ENCODE measurements at regions not wholly inside any gene's neighbourhood (a gene's known extent, or its start where the extent isn't known, plus 50 kb on each side); places are given as distances from the start of the nearest gene placed in this dataset.

GRCh38 chr21:41045534-41046268 lies 122.3 kb upstream of the BACE2 start:
- no peak overlapping the region for H4K91ac ChIP-seq (ENCODE audit: insufficient read depth, low read depth, low read length)
- no TSS peak for BruUV-seq (replicated peaks)

More at GRCh38 chr21:41045534-41046268, 122.3 kb upstream of the BACE2 start:
- dilution Hi-C loops (cut with HindIII; ENCODE audit: low sequenced_read_pairs, unreplicated experiment), result no loop called here
- Histone ChIP-seq H2AK5ac (ENCODE audit: low read depth, low read length) (no peak overlapping the region), H3K4me1 (ENCODE audit: control insufficient read depth, insufficient read depth, low read length) (no peaks in the 10 kb centered on the region), H3K14ac (replicated peaks; ENCODE audit: low read depth, low read length) (no peak overlapping the region), H2BK15ac (ENCODE audit: low read depth, low read length) (no peak overlapping the region), H3K4ac (ENCODE audit: low read depth, low read length) (no peak overlapping the region), H3K4me3 (ENCODE audit: insufficient read depth, low read depth, low read length) (no peak overlapping the region), H2BK120ac (ENCODE audit: low read depth, low read length) (no peak overlapping the region), H3K56ac (ENCODE audit: extremely low read depth, insufficient read depth, low read length) (no peak overlapping the region), H4K8ac (ENCODE audit: low read depth in 2 of 2, low read length in 2 of 2) (no peak overlapping the region), H3K18ac (ENCODE audit: low read depth, low read length) (no peak overlapping the region), H4K20me1 (ENCODE audit: insufficient read depth, low read length) (no peaks in the 10 kb centered on the region), H2AFZ (replicated peaks; ENCODE audit: low read length, poor library complexity) (no peak overlapping the region), H3K4me2 (ENCODE audit: low read depth, low read length) (no peak overlapping the region), H2BK5ac (ENCODE audit: low read depth, low read length, poor library complexity, severe bottlenecking) (no peak overlapping the region), H3K9me1 (ENCODE audit: insufficient read depth, low read length) (no peaks in the 10 kb centered on the region), H2BK20ac (ENCODE audit: low read depth, low read length) (no peak overlapping the region), H3K36me3 (ENCODE audit: control insufficient read depth, insufficient read depth, low read length) (no peaks in the 10 kb centered on the region), H3K9ac (ENCODE audit: low read depth, low read length) (no peak overlapping the region), H2AK9ac (replicated peaks; ENCODE audit: low read depth, low read length, poor library complexity) (no peak overlapping the region), H3K23ac (ENCODE audit: low read depth, low read length) (no peak overlapping the region), H3K79me1 (ENCODE audit: low read depth in 1 of 2, low read length in 2 of 2) (no peaks in the 10 kb centered on the region), H3K27ac (ENCODE audit: insufficient read depth, low read length) (no peak overlapping the region), H3K27me3 (ENCODE audit: control insufficient read depth, insufficient read depth, low read length) (no peaks in the 10 kb centered on the region), H3K9me3 (ENCODE audit: control insufficient read depth, insufficient read depth, low read length) (peaks cover 20% of the 10 kb centered on the region), H4K5ac (ENCODE audit: low read depth, low read length) (no peak overlapping the region)
- in situ Hi-C loops (cut with MboI; ENCODE audit: low sequenced_read_pairs), result no loop called here
- TF ChIP-seq, protein P1, sequence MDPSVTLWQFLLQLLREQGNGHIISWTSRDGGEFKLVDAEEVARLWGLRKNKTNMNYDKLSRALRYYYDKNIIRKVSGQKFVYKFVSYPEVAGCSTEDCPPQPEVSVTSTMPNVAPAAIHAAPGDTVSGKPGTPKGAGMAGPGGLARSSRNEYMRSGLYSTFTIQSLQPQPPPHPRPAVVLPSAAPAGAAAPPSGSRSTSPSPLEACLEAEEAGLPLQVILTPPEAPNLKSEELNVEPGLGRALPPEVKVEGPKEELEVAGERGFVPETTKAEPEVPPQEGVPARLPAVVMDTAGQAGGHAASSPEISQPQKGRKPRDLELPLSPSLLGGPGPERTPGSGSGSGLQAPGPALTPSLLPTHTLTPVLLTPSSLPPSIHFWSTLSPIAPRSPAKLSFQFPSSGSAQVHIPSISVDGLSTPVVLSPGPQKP (IDR thresholded peaks at IDR 0.05; ENCODE audit: borderline replicate concordance, low read depth, low read length), result no peak
- TF ChIP-seq RAD21 (IDR thresholded peaks at IDR 0.05; ENCODE audit: low read length), result no peak
- TF ChIP-seq MXI1 (IDR thresholded peaks at IDR 0.05; ENCODE audit: borderline replicate concordance, low read depth, low read length), result no peak
- no peak for TF ChIP-seq USF2 (IDR thresholded peaks at IDR 0.05; ENCODE audit: low read depth, low read length)
- TF ChIP-seq BHLHE40 (IDR thresholded peaks at IDR 0.05; ENCODE audit: low read depth, low read length), result no peak
- TF ChIP-seq POLR2A (IDR thresholded peaks at IDR 0.05; ENCODE audit: low read depth, low read length), result no peak
- TF ChIP-seq RCOR1 (IDR thresholded peaks at IDR 0.05; ENCODE audit: insufficient replicate concordance, low read length), result no peak
- no peak for TF ChIP-seq FOS (IDR thresholded peaks at IDR 0.05; ENCODE audit: low read depth, low read length)
- TF ChIP-seq CTCF (conservative IDR thresholded peaks at IDR 0.05; ENCODE audit: low read depth, low read length), result no peak
- TF ChIP-seq MAFK (IDR thresholded peaks at IDR 0.05; ENCODE audit: low read depth, low read length), result no peak
- TF ChIP-seq MAZ (IDR thresholded peaks at IDR 0.05; ENCODE audit: borderline replicate concordance, low read depth, low read length), result no peak
- no peak for TF ChIP-seq RFX5 (IDR thresholded peaks at IDR 0.05; ENCODE audit: low read depth, low read length)
- TF ChIP-seq SMC3 (IDR thresholded peaks at IDR 0.05; ENCODE audit: low read depth, low read length), result no peak
- ATAC-seq (ENCODE audit: low read depth), result no peak
- 43% methylated on average over 4 of the region's 17 CpGs; no CpG with 5 or more reads in 1 of the 2 experiments for WGBS, 2 experiments (ENCODE audit: extremely low coverage in 2 of 2, insufficient read length in 1 of 2)
- DNase-seq, result no peak
- ChIA-PET CTCF (no interaction called here), POLR2A (ENCODE audit: unreplicated experiment) (no interaction called here)
- intact Hi-C loops (cut with micrococcal nuclease), result no loop called here
